HG02885 (cell line): ENCODE measurements at regions not wholly inside any gene's neighbourhood (a gene's known extent, or its start where the extent isn't known, plus 50 kb on each side); places are given as distances from the start of the nearest gene placed in this dataset.
"Not testable (repeated sequence)": the region's sequence is repeated elsewhere in the genome, so short reads cannot be mapped to it uniquely, and the experiment has no call there.

Source experiments
- ATAC-seq: cut with Tn5 transposase; IDR thresholded peaks from one replicate; pipeline ENCODE4 v1.9.1; 2021; ENCODE audit warnings: mild to moderate bottlenecking; ENCODE audit not compliant: unreplicated experiment, poor library complexity

DNA sequence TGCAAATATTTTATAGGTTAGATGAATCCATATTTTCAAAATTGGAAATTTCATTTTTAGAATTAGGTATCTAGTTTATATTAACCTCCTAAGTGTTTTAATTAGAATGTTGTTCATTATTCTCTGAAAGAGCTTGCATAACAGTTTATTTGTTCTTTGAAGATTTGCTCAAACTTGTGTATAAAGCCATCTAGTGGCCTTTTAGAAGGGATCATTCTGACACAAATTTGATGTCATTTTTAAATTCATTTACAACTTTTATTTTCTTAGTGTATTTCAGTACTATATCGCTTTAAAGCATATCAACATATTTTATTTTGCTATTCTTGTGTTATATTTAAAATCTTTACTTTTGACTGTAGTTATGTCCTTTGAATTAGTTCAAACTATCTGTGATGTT lies 527.0 kb upstream of the NRG3 start:
- no peak for ATAC-seq

DNA sequence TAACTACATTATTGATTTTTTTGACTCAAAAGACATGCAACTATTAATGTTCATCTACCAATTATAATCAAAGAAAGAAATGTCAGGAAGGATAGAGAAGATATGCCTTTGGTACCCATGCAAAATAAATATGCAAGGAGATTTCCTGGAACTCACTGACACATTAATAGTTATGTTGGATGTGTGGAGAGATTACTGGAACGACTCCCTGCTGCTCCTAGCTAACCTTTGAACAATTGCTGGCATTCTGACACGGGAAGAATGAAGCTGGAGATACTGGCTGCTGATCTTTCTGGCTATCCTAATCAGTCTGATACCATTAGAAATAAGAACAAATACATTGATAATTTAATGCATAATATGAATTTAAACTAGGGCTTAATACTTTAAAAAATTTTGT lies 507.9 kb upstream of the NRG3 start:
- no peak for ATAC-seq

DNA sequence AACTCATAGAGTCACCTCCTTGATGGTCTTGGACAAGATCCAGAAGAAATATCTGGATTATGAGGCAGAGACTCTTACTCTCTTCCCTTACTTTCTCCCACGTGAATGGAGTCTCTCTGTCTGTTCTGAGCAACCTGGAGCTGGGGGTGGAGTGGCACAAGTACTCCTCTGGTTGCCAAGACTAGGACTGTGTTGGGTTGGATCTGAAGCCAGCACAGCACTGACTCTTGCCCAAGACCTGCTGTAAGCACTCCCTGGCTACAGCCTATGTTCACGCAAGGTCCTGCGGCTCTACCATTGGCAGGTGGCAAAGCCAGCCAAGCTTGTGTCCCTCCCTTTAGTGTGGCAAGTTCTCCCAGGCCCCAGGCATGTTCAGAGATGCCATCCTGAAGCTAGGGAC lies 488.2 kb upstream of the NRG3 start:
- ATAC-seq: no peak

DNA sequence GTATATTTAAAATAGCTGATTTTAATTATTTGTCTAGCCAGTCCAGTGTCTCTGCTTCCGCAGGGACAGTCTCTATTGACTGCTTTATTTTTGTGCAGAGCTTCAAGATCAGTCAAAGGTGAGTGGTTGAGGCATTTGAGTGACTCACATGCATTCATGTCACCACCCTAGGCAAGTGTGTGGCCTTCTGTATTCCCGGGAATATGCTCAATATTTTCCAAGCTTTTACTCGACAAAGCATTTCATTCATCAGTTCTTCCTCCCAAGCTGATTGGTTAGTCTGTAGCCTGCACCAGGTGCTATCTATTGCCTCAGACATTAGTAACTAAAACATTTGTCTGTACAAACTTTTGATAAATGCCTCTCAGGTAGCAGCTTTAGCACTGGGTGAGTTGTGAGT lies 471.5 kb upstream of the NRG3 start:
- no peak for ATAC-seq

DNA sequence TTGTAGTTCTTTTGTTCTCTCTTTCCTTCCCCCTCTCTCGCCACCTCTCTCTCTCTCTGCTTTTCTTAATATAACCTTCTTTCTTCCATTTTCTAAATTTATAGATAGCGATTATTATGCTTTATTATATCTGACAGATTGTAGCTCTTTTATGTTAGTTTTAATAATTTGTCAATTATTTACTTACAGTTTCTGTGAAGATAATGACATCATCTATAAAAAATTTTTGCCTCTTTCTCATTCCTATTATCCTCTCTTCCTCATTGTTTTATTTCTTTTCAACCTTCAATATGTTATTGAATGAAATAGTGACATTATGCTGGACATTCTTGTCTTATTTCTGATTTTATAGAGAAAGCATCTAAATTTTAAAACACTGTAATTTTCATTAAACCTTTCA lies 469.6 kb upstream of the NRG3 start:
- ATAC-seq: no peak

DNA sequence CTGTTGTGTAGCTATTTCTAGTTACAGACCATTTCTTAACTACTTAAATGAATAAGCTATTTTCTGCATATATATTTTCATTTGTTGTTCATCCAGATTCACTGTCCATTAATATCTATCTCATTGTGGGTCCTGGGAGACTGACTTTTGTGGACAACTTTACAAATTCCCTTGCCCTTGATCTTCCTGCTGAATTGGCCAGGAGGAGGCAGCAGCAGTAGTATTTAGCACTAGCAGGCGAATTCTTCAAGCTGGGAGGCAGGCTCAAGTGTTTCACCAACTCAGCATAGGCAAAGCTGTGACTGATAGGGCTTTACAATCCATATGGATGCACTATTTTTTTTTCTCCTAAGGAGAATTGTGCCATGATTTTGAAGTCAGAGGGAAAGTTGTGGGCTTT lies 461.0 kb upstream of the NRG3 start:
- ATAC-seq: no peak

DNA sequence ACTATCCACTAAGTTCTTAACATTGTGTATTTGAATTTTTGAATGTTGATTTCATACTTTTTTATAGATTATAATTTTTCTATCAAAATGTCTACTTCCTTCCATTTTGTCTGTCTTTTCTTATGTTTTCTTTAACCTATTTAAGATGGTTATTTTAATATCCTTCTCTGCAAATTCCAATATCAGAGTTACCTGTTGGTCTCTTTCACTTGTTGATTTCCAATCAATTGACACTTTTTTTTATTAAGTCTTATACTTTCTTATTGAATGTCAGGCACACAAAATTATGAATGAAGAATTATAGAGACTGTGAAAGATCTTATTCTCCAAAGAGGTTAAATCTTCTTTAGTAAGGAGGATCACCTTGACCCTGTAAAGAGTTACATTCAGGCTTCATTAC lies 448.3 kb upstream of the NRG3 start:
- no peak for ATAC-seq

DNA sequence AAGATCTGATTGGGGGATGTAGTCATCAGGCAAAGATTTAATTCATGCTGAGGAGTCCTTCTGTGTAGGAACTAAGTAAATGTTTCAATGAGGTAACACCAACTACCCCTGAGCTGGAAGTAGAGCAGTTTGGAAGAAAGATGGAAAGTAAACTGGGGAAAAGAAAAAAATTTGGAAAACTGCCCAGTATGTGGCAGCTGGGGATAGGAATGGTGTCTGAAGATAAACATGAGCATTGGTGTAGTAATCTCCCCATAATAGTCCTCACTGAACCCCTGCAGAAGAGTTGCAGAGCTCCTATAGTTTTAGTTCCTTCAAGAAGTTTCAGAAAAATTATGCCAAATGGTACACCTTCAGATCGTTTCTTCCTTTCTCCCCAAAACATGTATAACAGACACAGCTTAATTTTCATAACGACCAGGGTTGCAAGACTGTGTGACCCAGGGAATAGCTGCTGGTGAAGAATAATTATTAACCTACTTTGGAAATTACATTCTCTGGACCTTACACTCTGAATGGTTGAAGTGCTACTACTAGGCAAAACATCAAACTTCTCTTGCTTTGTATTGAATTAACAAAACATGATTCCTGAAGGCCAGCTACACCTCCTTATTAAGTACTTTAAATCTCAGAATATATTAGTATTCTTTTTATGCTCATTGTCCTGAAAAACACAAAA lies 446.4 kb upstream of the NRG3 start:
- no peak for ATAC-seq

DNA sequence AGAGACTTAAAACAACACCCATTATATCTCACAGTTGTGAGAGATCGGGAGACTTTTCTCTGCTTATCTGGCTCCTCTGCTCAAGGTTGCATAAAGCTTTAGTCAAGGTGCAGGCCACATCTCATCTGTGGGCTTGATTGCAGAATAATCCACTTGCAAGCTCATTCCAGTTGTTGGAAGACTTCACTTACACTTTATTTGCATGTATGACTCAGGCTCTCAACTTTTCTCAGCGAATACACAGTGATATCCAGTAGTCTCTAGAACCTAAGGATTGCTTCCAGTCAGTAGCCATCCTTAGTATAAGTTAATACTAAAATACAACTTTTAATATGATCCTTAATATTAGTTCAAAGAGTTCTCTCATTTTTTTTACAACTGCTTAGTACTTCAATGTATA lies 435.5 kb upstream of the NRG3 start:
- no peak for ATAC-seq

DNA sequence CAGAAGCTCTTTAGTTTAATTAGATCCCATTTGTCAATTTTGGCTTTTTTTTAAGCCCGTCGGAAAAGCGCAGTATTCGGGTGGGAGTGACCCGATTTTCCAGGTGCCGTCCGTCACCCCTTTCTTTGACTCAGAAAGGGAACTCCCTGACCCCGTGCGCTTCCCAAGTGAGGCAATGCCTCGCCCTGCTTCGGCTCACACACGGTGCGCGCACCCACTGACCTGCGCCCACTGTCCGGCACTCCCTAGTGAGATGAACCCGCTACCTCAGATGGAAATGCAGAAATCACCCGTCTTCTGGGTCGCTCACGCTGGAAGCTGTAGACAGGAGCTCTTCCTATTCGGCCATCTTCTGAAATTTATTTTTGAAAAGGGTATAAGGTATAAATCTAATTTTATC lies 433.4 kb upstream of the NRG3 start:
- not testable (repeated sequence) for ATAC-seq

DNA sequence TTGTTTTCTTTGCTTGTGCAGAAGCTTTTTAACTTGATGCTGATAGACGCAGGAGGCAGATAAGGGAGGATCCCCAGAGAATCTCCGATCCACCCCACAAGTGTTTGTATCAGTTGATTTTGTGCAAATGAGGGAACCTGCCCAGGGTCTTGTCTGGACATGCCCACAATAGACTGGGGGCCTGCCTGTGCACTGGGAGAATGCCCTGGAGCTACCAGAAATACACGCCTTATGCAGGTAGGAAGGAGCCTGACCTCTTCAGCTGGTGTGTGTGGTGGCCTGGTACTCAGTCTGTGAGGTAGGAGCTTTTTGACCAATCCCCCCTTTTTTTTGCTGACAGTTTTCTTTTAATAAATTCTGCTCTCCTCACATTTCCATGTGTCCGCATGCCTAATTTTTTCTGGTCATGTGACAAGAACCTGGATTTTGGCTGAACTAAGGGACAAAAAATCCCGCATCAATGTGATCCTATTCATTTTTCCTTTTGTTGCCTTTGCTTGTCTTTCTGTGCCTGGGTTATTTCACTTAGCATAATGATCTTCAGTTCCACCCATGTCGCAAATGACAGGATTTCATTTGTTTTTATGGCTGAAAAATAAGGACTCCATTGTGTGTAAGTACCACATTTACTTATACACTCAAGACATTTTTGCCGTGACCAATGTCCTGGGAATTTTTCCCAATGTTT lies 430.6 kb upstream of the NRG3 start:
- no peak for ATAC-seq

DNA sequence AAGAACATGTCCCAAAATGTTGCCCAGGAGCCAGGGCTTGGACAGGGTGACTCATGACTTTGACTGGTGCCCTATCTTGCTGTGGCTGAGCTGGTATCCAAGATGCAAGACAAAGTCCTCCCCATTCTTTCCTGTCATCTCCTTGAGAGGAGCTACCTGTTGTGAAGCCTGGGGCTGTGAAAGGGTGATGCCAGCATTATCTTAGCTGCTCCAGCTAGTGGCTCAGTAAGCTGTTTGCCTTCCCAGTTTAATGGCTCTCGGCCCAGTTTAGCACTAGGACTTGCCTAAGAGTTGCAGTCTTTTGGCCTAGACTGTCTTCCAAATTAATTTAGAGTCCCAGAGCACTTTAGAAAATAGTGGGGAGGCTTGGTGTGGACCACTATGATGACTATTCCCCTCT lies 424.3 kb upstream of the NRG3 start:
- ATAC-seq: no peak

DNA sequence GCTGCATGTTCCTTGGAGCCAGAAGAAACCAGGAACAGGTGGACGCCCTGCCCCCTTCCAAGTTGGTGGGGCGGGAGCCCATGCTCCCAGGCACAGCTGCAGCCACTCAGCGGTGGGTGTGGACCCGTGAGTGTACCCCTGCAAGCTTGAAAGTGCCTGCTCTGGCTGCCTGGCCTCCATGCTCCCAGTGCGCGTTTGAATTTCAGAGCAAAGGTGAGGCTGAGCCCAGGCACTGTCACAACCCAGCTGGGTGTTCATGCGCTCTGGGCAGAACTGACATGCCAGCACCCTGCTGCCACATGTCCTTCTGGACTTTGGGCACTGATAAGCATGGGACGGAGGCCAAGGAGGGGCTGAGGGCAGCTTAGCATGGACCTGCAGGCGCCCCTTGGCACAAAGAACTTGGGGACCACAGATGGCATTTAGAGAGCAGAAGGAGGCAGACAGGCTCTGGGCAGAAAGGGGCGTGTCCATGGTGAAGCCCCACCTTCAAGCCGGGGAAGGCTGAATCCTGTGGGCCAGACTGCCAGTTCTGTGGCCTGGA lies 402.0 kb upstream of the NRG3 start:
- no peak for ATAC-seq

DNA sequence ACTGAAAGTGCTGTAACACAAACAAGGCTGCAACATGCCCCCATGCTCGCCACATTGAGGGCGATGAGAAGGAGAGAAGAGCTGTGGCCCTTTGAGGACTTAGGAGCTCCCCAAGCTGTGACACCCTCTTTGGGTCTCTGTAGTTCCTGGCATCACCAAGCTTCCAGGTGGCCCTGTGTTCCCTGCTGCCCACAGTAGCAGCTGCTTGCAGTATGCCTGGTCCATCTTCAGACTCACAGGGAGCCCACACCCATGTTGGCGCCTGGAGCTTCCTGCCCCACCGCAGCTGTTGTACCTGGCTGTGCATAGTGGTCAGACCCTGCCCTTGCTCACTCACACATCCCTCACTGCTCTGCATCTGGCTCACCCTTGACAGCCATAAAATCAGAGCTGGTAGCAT lies 401.2 kb upstream of the NRG3 start:
- ATAC-seq: no peak

DNA sequence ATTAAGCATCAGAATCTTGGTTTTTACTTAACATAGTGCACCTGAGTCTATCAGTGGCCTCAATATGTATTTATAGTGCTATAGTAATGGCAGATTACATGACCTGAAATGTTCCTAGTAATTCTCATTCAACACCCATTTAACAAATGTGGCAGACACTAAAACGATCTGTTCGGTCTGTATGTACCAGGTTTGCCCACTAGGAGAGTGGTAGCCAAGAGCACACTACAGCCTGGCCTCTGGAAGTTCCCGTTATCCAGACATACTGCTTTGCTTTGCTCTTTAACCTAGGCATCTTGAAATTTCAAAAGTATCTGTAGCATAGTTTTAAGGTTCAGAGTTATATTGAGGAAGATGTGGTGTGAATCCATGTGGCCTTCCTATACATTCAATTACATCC lies 395.7 kb upstream of the NRG3 start:
- no peak for ATAC-seq

DNA sequence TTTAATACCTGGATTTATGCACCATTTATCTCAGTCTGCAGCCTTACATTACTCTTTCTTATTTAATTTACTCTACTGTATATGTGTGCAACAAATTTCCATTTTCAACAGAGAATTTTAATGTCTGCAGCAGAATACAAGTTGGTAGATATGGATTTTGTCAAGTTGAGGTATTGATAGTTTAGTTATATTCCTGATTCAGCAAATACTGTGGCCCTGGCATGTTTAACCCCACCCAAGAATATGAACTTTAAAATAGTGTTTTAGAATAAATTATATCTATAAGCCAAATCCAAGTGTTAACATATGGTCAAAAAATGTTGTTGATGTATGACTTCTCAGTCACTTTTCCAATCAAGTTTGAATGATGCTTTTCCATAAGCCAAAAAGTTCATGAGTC lies 378.4 kb upstream of the NRG3 start:
- no peak for ATAC-seq

DNA sequence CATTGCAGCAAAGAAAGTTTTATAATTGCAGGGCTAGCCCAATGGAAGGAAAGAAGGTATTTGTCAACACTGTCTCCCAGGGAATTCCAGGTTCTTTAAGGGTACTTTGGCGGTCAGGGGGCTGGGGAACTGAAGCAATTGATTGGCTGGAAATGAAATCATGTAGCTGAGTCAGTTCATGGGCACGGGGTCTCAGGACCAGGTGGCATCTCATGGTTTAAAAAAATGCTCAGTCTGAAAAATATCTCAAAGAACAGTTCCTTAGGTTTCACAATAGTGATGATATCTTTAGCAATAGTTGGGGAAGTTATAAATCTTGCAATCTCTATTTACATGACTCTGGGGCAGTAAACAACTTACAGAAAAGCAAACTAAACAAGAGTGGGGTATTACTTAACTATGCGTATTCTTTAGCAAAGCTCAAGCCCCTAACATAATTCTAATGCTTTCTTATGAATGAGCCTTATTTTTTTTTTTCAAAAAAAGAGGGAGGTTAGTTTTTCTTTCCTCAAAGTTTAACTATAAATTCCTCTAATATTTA lies 376.9 kb upstream of the NRG3 start:
- ATAC-seq: no peak

DNA sequence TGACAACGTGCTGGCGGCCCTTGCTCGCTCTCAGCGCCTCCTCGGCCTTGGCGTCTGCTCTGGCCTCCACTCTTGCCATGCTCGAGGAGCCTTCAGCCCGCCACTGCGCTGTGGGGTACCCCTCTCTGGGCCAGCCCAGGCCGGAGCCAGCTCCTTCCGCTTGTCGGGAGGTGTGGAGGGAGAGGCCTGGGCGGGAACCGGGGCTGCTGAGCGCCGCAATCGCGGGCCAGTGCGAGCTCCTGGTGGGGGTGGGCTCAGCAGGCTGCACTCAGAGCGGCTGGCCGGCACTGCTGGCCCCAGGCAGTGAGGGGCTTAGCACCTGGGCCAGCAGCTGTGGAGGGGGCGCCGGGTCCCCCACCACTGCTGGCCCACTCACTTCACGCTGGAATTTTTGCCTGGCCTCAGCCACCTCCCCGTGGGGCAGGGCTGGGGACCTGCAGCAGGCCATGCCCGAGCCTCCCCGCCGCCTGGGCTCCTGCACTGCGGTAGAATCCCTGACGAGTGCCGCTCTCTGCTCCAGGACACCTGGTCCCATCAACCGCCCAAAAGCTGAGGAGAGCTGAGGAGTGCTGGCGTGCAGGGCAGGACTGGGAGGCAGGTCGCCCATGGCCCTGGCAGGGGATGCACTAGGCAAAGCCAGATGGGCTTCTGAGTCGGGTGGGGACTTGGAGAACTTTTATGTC lies 372.2 kb upstream of the NRG3 start:
- ATAC-seq: no peak

DNA sequence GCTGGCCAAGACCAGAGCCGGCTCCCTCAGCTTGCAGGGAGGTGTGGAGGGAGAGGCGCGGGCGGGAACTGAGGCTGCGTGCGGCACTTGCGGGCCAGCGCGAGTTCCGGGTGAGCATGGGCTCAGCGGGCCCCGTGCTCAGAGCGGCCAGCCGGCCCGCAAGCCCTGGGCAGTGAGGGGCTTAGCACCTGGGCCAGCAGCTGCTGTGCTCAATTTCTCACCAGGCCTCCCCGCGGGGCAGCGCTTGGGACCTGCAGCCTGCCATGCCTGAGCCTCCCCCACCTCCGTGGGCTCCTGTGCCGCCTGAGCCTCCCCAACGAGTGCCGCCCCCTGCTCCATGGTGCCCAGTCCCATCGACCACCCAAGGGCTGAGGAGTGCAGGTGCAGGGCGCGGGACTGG lies 369.2 kb upstream of the NRG3 start:
- ATAC-seq: not testable (repeated sequence)

DNA sequence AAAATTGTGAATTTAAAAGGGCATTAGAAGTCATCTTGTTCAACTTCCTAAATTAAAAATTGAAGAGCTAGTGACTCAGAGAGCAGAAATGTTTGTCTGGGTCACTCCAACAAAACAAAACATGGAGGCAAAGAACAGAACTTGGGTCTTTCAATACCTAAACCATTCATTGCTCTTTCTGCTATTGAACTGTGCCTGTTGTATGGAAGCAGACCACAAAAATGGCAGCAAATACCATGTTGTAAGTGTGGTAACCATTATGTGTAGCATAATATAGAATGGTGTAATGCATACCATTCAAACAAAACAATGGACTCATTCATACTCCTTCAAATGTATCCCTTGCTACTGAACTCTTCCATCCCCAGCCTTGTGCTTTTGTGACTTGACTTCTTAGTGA lies 360.2 kb upstream of the NRG3 start:
- no peak for ATAC-seq

DNA sequence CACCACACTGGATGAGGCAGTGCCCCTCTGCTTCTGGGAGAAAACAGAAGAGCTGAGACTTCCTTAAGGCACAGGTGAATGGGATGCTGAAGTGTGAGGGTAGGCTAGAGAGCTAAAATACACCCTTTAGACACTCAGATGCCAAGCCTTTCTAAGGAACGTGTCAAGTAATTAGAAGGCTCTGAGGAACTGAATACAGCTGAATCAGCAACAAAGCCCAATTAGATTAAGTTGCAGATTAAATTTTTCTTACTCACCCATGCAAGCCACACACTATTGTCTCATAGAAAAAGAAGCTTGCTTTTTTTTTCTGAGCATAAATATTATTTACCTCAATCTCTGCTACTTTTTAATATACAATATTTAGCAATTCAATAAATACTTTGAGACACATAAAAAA lies 354.3 kb upstream of the NRG3 start:
- no peak for ATAC-seq
